Stimulated activated CD4-positive, alpha-beta T cell treated with anti-CD3 and anti-CD28 coated beads, Interleukin-2, amount 100 ng/mL, for 48 hours (primary cell): ENCODE measurements at regions not wholly inside any gene's neighbourhood (a gene's known extent, or its start where the extent isn't known, plus 50 kb on each side); places are given as distances from the start of the nearest gene placed in this dataset.

Experiments
- DNase-seq, 2 donors: peaks; one replicate each; pipeline ENCODE4 v3.0.0-alpha.2; 2020

GRCh38 chr2:107025869-107026380, 140.0 kb upstream of the ST6GAL2 start:
- no peak for DNase-seq

DNA sequence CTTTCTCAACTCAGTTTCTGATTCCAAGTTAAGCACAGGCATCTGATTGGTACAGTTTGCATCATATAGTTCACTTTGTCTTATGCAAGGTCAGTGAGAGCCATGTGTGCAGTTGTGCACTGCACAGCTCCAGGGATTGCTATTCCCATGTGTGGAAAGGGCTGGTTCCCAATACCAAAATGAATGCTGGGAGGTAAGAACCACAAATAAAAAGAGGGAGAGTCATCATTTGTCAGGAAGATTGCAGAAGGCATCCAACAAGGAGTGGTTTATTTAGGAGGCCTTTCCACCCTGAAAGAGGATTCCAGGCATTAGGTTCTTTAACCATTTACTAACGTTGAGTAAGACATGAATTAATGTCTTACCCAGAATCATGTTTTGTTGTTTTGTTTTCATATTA, 141.2 kb upstream of the ST6GAL2 start:
- DNase-seq: no peak

- no peak for DNase-seq
These were observed 141.8 kb upstream of the ST6GAL2 start for GRCh38 chr2:107027810-107028209.

DNA sequence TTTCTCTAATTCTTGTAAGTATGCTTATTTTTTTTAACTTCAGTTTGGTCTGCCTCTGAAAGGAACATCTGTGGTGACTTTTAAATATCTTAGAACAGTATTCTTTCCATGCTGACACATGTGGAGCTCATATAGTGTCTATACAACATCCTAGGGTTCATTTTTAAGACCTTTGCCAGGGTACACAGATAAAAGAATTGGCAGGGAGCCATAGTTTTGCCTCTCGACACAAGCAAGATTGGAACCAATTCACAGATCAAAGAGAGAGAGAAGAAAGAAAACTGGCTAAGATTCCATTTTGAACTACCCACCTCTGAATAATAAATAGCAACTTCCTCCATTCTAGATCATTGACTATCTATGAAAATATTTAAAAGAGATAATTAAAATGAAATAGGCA, 142.7 kb upstream of the ST6GAL2 start:
- no peak for DNase-seq

GRCh38 chr2:107036293-107036692, 150.3 kb upstream of the ST6GAL2 start:
- DNase-seq: no peak

GRCh38 chr2:107062173-107062572, 176.2 kb upstream of the ST6GAL2 start:
- DNase-seq: no peak

DNA sequence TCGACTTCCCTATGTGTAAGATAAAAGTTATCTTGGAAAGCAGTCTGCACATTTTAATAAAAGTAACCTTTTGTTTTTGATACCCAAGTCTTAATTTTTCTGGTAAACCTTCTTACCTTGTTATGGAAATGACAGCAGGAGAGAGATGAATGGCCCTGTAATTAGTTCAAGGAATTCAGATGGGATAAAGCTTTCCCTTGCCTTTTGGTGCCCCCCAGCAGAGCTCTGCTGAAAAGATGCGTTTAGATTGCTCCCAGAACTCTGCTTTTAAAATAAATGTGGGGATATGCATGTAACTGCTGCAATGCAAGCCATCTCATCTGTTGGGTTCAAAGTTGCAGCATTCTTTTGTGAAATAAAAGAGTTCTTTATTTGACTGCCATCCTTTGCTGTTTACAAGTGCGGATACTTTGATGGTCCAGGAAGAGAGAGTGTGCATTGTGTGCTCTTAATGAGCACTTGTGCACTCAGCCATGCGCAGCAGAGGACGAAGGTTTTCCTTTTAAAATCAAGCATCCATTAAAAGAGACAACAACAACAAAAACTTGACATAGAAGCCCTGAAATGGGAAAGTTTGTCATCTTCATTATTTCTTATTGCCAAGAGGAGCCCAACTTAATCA, 176.7 kb upstream of the ST6GAL2 start:
- DNase-seq: no peak

- no peak for DNase-seq
These were observed 177.3 kb upstream of the ST6GAL2 start for GRCh38 chr2:107063228-107063627.

- DNase-seq: no peak
These were observed 178.8 kb upstream of the ST6GAL2 start for GRCh38 chr2:107064750-107065149.

GRCh38 chr2:107068069-107068916, 182.3 kb upstream of the ST6GAL2 start:
- no peak for DNase-seq

GRCh38 chr2:107069890-107070289, 183.9 kb upstream of the ST6GAL2 start:
- DNase-seq: no peak

DNA sequence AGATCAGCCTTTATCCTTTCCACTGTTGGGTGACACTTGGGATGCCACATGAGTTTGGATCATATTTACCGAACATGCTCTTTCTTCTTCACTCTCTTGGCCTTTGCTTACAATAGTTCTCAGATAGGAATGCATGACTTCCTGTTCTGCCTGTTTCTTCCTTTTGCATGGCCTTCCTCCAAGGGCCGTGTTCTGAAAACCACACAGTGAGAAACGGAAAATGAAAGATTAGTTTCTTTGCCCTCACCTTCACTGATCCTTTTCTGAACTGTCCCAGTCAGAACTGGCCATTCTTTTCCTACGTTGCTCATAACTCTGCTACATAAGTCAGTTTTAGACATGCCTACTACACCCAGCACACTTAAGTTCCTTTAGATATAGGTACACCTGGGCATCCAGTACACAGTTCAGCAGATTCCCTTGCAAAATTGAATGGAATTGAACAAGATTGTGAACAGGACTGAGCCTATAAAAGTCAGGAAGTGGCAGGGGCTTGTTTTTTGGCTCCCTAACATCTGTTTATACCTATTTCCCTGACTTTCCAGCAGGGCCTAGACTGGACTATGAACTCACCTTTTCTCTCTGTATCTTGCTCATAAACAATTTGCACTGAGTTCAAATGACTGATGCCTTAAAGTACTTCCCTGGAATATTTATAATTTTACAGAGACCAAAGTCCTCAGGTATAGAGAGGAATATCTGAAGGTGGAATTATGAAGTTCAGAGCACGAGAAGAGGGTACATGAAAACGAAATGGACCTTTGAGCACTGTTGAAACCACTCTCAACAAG, 186.4 kb upstream of the ST6GAL2 start:
- DNase-seq: no peak

DNA sequence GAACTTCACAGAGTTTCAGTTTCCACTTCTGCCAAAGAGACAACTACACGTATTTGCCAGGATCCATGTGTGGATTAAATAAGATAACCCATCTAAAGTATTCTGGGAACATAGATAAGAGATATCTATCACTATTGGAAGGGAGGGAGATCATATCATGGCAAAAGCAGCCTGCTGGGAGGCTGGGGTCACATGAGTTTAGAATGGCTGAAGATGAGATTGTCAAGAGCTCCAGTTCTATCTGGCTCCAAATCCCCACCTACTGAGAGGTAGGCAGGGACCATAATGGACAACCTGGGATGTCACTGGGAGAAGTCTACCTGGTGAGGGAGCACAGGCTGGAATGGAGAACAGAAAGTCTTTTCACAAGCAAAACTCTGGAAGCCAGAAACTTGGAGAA, 192.6 kb upstream of the ST6GAL2 start:
- no peak for DNase-seq

DNA sequence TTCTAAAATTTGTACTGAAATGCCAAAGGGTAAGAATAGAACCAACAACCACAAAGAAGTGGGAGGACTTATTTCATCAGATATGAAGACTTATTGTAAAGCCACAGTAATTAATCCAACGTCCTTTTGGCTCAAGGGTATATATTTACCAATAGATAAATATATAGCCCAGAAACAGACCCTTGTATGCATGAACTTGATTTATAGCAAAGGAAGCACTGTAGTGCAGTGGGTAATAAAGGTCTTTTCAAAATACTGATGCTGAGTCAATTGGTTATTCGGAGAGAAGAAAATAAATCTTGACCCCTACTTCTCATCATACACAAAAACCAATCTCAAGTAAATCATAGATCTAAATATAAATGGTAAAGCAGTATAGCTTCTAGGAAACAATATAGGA, 200.5 kb upstream of the ST6GAL2 start:
- no peak for DNase-seq

DNA sequence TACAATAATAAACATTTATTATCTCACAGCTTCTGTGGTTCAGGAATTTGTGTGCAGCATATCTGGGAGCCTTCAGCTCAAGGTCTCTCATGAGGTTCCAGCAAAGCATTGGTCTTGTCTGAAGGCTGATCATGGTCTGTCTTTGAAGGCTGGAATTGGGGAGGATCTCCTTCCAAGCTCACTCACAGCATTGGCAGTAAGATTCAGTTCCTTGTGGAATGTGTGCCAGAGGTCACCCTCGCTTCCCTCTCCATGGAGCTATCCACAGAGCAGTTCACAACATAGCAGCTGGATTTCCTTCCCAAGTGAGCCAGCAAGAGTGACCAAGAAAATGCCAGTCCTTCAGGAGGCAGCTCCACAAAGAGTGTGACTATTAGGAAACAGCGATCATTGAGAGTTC, 202.2 kb upstream of the ST6GAL2 start:
- no peak for DNase-seq

DNA sequence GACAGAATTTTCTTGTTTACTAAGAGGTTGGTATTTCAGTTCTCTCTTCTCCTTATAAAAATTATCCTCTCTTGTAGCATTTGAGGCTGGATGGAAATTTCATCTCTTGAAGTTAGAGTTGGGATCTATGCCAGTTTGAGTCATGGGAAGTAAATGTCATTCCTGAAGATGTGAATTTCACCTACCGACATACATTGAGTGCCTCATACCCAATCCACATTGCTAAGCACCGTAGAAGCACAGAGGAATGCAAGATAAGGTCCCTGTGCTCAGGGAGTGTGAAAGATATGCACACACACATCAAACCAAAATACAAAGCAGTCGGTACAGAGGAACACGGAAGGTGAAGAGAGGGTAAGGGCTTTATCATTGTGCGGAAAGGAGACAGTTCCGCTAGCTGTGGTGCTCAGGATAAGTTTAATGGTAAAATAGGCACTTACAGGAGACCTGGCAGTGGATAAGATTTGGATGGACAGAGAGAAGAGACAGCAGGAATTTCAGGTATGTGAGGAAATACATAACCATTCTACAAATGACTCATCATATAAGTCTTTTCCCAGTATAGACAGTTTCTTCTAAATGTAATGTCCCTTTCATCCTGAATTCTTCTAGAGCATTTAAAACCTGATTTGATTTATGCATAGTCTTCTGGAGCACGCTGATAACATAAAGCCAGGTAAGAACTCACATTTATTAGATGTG, 205.3 kb upstream of the ST6GAL2 start:
- no peak for DNase-seq

- DNase-seq: no peak
These were observed 207.5 kb upstream of the ST6GAL2 start for GRCh38 chr2:107093426-107093957.

GRCh38 chr2:107094450-107094986, 208.6 kb upstream of the ST6GAL2 start:
- DNase-seq: no peak

GRCh38 chr2:107102176-107102575, 216.2 kb upstream of the ST6GAL2 start:
- DNase-seq: no peak

DNA sequence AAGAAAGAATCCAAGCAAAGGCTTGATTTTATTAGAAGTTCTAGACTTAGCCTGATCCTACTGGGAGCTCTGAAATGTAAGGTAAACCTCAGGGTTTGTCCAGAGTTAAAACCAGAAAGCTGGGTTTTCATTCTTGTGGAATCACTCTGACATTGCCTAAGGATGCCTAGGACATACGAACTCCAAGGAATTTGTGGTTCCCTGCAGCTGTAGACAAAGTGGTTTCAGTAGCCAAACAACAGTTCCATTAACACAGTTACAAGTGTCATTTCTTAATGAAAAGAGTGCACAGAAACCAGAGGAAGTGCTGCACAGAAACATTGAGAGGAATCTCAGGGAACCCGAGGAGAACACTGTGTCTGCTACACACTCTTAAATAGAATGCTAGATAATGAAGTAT, 221.4 kb upstream of the ST6GAL2 start:
- DNase-seq: no peak

DNA sequence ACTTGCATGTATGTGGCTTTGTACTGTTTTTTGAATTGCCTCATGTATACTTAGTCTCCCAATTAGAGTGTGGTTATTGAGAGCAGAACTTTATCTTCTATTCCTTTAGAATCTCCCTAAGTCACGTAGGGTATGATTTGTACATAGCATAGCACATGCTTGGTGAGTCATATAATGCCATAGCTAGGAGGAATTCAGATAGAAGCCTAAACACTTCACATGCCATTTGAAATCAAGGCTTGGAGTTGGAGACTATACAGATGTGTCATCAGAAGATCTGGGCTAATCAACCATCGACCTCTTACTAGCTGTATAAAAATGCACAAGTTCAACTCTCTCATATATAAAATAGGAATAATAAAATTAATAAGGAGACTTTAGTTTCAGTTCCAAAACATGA, 222.6 kb upstream of the ST6GAL2 start:
- no peak for DNase-seq

- no peak for DNase-seq
These were observed 225.7 kb upstream of the ST6GAL2 start for GRCh38 chr2:107111623-107112022.
